NCI-H1092 (cell line): ENCODE measurements at regions not wholly inside any gene's neighbourhood (a gene's known extent, or its start where the extent isn't known, plus 50 kb on each side); places are given as distances from the start of the nearest gene placed in this dataset.

Experiments used
- DNase-seq: peaks from one replicate; lab custom pipeline; 2025; lab: John Stamatoyannopoulos, UW

DNA sequence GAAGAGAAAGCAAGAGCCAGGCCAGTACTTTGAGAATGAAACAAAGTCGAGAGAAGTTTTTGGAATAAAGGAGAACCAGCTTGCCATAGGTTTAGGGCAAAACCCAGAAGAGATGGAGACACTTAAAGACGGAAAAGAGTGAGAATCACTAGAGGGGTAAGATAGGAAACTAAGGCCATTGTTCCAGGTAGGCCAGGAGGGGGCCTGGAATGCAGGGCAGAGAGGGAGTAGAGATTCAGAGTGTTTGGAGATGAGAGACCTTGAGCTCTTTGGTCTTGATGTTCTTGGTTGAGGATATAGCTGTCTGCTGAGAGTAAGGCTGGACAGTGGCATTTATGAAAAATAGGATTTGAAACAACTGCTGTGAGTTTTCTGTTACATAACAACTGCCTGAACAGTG is 263.3 kb upstream of the POU2AF2 start:
- DNase-seq, result no peak

DNA sequence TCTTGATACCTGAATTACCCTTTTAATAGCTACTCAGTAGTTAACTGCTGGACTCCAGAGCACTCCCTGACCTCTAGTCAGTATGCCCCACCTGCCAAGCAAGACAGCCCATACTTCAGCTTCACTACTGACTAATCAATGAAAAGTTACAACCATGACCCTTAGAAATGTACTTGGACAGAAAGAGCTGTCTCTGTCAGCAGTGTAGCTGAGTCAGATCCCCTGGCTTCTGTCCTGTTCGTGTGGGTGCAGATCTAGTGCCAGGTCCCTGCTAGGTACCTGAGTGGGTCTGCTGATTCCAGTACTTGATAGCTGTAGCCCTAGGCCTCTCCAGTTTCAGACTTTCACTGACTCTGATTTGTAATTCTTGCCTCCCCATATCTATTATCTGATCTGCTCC is 265.8 kb upstream of the POU2AF2 start:
- no peak for DNase-seq

DNA sequence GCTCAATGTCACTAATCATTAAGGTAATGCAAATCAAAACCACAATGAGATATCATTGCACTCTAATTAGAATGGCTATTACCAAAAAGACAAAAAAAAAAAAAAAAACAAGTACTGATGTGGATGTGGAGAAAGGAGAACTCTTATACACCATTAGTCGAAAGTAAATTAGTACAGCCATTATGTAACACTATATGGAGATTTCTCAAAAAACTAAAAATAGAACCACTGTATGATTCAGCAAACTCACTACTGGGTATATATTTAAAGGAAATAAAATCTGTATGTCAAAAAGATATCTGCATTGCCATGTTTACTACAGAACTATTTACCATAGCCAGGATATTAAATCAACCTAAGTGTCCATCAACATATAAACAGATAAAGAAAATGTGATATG is 265.4 kb upstream of the ARHGAP20 start:
- no peak for DNase-seq

DNA sequence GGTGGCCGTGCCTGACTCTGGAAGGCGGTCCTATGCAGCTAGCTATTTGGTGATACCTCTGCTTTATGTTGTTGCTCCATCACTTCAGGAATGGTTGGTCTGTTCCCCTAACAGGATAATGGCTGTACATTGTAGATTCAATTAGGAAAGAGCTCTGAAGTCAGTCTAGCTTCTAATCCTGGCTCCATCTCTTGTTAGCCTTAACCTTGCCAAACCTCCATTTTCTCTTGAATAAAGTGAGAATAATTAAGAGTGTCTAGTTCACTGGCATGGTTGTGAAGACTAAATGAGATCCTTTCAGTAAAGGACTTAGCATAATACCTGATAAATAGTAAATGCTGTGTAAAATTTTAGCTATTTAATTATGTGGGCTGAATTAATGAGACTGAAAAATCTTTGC is 262.5 kb upstream of the ARHGAP20 start:
- no peak for DNase-seq

DNA sequence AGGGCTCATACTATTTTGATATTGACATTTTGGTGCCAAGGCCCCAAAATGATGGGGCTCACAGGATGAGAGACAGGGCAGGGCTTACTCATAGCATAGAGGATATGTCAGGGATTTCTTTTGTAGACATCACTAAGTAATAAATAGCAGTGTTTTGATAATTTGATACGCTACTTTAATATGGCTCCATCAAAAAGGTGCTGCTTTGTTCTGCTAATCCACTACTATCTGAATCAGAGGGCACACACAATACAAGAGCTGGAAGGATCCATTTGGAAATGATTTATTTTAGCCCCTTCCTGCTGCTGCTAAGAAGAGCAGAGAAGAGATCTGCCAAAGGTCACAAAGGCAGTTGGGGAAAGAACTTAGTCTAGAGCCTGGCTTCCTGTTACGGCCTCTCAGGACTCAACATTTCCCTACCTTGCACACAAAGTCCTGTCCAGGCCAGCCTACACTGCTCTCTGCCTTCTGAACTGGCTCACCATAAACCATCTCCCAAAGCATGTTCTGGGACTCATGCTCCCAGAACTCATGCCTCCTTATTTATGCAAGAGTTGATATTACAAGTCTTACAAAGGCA is 261.3 kb upstream of the ARHGAP20 start:
- DNase-seq, result no peak

DNA sequence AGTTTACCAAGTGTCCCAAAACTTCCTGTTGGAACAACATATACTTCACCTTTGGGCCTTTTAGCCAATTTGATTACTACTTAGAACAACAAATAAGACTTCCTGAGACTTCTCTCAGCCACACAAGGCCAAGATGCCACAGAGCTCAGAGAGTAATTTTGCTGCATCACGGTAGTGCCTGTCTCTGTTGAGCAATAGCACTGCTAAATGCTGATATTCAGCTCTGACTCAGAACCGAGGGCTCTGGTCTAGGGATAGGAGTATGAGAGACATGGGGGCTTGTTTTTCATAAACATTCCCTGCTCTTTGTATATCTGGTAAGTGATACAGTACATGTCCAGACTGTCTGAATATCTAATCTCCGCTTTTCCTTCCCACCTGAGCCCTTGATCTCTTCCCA is 260.4 kb upstream of the ARHGAP20 start:
- DNase-seq, result no peak

DNA sequence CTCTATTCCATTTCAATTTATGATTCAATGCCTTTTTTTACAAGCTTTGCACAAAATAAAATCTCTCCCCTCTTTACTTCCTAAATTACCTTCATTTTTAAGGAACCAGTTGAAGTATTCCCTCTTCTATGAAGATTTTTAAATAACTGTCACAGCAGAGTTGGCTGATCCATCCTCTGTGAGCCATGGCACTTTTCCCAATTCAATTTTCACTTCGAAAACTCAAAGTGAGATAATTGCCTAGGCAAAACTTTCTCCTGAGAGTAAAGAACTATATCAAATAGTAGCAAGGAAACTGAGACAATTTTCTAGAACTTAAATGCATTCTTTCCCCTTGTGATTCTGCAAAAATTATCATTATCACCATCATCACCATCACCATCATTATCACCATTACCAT is 259.9 kb upstream of the ARHGAP20 start:
- DNase-seq, result no peak

DNA sequence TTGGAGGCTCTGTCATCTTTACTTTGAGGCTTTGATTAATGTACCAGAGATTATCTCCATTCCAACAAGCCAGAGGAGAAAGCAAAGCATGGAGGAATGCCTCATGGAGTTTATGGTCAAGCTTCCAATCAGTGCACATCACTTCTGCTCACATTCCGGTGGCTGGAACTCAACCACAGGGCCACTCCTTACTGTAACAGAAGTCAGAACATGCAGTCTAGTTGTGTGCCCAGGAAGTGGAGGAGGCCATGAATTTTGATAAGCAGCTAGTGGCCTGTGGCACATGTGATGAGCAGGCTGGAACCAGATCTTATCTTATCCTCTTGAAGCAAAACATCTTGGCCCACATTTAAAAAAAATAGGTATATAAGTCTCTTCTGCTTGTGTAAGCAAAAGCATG is 258.9 kb upstream of the ARHGAP20 start:
- no peak for DNase-seq

DNA sequence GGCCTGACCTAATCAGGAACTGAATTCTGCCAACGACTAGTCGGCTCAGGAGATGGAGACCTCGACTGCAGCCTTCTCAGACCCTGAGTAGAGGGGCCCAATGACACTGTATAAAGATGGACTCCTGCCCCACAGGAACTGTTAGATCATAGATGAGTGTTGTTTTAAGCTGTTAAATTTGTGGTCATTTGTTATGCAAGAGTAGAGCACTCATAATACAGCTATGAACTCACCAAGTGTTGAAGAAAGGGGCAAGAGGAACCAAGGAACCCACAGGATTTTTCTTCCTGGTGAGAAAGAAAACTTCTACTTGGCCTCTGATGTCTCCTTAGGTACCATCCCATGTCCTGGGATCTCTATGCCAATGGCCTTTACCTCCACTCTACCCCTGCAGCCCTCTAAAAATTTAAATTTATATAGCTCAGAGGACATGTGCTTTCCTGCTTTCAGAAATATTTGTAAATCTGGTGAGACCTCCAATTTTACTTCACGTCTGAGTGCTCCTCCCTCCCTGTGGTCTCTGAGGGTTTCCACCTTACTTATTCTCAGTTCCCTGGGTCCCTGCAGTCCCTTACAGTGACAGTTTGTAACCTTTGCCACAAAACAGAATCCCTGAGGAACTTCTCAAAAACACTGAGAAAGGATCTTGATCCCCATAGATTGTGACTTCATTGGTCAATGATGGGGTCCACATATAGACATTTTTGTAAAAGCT is 256.3 kb upstream of the ARHGAP20 start:
- no peak for DNase-seq

DNA sequence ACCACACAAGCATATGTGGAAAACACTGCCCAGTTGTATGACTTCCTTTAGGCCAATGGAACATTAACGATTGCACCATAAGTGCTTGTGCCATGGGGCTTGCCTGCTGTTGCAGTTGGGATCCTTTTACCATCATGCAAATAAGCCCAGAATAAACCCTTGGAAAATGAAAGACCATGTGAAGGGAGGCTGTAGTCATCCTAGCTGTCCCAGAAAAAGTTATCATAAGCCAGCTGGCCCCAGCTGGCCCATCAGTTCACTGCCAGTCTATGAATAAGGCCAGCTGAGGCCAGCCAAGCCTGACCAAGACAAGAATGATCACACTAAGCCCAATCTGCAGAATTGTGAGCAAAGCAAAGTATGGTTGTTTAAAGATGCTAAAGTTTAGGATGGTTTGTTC is 253.9 kb upstream of the ARHGAP20 start:
- DNase-seq, result no peak

DNA sequence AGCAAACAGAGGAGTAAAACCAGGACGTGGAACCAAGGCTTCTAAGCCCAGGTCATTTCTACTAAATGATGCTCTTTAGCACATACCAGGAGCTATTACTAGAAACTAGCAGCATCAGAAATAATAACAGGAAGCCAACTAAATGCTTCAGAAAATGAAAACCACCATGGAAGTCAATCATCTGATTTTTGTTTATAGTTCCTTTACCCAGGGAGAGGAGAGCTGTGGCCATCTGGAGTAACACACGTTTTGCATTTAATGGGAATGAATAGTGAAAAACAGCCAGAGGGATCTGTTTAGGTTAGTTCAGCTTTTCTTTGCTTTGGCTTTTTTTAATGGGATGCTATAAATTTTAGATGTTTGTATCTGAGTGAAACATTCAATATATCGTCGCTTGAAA is 250.7 kb upstream of the ARHGAP20 start:
- DNase-seq, result no peak

DNA sequence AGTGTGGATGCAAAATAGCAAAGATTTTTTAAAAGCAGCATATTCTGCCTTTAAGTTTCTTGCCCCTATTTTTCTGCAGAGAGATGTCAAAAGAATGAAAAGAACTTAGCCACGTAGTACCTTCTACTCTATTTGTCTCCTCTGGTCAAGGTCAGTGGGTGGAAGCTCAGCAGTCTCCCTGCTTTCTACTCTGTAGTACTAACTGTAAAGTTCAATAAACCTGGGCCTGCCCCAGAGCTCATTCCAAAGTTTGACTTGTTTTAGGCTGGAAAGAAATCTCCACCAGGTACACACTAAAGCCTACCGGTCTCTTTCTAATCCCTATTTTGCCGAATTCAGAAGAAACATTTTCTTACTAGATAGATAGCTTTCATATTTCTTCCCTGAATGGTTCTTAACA is 247.9 kb upstream of the ARHGAP20 start:
- no peak for DNase-seq

DNA sequence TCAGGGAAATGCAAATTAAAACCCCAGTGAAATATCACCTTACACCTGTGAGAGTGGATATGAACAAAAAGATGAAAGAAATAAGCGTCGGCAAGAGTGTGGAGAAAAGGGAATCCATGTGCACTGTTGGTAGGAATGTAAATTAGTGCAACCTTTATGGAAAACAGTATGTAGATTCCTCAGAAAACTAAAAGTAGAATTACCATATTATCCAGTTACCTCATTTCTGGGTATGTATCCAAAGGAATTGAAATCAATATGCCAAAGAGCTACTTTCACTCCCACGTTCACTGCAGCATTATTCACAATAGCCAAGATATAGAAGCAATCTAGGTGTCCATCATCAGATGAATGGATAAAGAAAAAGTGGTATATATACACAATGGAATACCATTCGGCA is 246.0 kb upstream of the ARHGAP20 start:
- DNase-seq, result no peak

DNA sequence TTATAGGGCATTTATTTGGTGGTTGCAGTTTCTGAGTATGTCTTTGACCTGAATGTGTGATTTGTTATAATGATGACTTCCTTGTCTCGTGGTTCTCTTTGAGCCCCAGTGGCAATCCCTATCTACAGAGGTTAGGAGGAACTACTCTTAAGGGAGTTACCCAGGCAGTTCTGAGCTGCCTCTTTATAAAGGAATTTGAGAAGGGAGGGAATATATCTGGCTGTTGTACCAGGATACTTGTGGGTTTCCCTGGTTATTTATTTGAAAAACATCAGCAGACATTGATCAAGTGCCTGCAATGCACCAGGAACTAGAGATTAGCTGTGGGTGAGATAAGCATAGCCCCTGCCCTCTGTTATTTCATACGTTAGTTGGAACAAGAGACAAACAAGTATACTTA is 243.5 kb upstream of the ARHGAP20 start:
- no peak for DNase-seq

DNA sequence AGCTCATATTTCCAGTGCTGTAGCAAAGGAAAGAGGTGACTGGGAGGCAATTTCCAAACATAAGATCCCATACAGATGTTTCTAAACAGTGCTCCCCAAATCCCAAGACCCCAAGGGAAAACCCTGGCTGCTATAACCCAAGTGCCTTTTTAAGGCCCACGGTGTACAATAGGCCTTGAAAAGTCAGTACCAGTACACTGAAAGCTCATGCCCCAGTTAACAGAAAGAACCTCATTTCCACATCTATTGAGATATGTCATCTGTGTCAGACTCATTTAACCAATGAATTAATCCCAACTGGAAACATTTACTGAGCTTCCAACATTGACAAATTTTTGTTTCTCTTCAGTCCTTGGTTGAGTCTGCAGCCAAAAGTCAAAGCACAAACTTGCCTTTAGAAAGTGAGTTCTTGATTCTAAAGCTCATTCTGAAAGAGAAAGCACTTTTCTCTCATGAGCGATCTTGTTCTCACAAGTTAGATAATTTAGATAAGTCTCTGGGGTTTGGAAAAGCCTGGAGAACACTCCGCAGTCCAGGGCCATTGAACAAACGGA is 239.8 kb upstream of the ARHGAP20 start:
- DNase-seq, result no peak

DNA sequence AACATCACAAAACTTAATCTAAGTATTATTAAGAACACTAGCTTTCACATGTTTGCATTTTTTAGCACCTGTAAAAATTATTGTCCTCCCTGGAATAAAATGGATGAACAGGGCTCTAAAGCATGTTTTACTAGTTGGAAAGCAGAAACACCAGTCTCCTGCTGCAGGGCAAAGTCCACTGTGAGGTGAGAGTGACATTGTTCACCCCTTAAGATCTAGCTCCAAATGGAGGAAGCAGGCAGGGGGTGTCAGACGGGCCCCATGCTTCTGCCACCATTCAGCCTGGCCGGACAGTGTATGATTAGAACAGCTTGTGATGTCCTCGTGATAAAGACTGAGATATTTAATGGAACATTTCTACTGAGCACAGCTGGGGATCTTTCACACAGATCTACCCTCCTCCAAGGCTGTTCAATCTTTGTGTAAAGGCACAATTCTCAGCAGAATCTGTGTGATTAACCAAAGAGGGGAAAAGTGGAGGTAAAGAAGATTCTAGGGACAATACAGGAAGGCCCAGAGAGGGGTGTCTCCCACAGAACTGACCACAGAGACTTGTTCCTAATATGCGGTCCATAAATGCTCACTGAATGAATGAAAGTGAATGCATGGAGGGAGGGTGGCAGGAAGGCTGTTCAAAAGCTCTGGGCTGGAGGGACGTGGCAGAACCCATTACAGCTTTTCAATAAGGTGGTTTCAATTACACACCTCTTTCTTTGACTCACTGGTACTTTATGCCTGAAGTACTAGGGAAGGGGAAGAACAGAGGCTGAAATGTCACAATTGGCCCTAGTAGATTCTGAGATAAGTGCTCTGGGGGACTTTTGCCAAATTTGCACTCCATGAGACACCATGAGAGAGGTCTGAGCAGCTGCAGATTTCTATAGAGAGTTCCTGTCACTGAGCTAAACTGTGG is 239.1 kb upstream of the ARHGAP20 start:
- DNase-seq, result peak; percentile 99

DNA sequence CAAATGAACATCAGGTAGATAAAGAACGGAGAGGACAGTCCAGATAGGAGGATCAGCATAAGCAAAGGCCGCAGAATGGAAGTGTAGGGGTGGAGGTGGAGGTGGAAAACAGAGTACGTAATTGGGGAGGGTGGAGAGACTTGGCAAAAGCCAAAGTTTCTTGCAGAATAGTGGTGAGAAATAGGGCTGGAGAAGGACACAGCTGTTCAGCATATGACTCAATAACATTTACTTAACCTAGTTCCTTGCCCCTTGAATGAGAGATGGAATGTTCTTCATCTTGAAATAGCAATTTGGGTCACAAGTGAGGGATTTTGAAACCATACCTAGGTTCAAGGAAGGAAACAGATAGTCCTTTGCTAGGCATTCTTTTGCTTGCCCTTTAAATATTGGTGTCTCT is 235.9 kb upstream of the ARHGAP20 start:
- DNase-seq, result no peak

DNA sequence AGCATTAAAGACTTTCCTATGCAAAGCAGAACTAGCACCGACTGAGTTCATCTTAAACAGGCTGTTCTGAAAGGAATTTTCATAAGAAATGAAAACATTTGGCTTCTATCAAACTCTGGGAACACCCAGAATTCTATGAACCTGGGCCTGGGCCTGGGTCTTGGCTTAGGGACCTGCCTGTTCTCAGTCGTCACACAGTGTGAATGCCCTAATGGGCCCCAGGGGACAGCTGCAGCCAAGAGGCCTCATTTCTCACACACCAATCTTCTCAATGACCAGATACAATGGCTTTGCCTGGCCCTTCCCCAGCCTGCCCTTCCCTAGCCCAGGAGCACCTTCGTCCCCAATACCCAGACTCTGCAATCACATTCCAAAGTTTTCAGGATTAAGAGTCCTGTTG is 234.9 kb upstream of the ARHGAP20 start:
- no peak for DNase-seq

DNA sequence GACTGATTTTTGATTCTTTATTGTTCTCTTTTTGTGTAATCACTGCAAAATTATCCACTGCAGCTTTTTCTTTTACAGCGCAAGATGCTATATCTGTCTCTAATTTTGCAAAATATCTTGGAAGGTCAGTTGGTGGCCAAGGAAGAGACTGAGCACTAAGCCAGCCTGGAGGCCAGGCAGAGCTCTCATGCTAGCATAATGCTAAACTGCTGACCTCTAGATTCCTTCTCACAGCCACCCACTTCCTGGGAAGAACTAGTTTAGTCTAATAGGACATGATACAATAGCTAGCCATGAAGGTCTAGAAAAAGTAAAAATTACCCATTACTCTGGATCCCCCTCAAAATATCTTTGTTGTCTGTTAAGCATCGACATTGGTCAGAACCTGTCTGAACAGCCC is 227.2 kb upstream of the ARHGAP20 start:
- no peak for DNase-seq

DNA sequence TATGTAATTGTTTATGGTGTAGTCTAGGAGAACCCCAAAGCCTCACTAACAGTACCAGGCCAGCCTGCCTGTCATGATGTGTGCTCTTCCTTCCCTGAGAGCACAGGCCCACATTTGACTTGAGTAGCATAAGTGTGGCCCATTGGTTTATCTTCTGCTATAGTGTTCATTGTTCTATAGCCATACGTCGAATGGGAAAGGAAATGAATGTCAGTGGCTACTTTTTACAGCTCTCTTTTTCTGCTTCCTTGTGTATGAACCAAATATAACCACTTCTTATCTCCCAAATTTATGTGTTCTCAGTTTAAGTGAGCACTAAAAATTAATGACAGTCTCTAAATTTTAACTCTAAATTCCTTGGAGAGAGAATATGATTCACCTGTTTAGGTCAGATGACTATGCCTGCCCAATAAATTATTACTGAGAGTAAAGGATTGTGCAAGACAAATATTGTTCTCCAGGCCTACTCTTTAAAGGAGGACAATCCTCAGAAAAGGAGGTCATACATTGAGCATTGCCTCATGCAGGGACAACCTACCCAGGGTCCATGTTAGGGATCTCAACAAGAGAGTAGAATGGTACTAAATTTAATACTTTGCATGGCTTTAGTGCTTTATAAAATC is 222.9 kb upstream of the ARHGAP20 start:
- DNase-seq, result no peak

DNA sequence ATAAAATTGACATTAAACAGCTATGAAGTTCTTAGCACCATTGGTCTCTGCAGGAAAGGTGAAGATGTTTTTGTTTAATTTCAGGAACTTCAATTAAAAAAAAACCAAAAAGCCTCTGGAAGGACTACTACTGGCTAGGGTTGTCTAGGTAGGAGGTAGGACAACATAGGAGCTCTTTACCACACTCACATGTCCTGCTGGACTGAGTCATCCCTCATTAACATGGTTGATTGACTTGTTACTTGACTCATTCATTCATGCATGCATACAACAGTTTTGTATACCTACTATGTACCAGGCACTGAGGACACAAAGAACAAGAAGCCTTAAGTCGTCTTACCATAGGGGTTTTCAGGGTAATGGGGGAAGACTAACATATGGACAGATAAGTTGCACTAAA is 216.9 kb upstream of the ARHGAP20 start:
- no peak for DNase-seq

DNA sequence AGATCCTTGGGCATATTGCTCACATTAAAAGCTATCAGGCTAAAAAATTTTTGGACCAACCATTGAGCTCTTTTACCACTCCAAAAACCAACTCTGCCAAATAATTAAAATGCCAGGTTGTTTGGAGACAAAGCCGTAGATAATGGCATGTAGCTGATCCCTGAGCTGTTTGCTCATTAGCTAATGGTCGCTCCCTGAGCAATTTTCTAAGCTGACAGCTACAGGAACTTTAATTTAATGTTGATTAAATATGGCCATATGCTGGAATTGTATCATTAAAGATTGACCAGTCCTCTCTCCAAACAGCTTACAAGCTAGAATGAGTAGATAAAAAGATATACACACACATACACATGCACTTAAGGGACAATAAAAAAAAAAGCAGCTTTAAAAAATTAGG is 216.2 kb upstream of the ARHGAP20 start:
- DNase-seq, result no peak
